Activated CD4-positive, CD25-positive, alpha-beta regulatory T cell treated with anti-CD3 and anti-CD28 coated beads, Interleukin-2, amount 50 U/mL, for 24 hours (primary cell): ENCODE measurements at regions not wholly inside any gene's neighbourhood (a gene's known extent, or its start where the extent isn't known, plus 50 kb on each side); places are given as distances from the start of the nearest gene placed in this dataset.
"Not testable (repeated sequence)": the region's sequence is repeated elsewhere in the genome, so short reads cannot be mapped to it uniquely, and the experiment has no call there.

Experiments
- ATAC-seq, 2 donors: fragments of 150-1000 bp; cut with Tn5 transposase; one replicate each; pipeline ENCODE4 v1.10.0; 2021; ENCODE audit warnings: mild to moderate bottlenecking in 1 of 2, moderate library complexity in 1 of 2

DNA sequence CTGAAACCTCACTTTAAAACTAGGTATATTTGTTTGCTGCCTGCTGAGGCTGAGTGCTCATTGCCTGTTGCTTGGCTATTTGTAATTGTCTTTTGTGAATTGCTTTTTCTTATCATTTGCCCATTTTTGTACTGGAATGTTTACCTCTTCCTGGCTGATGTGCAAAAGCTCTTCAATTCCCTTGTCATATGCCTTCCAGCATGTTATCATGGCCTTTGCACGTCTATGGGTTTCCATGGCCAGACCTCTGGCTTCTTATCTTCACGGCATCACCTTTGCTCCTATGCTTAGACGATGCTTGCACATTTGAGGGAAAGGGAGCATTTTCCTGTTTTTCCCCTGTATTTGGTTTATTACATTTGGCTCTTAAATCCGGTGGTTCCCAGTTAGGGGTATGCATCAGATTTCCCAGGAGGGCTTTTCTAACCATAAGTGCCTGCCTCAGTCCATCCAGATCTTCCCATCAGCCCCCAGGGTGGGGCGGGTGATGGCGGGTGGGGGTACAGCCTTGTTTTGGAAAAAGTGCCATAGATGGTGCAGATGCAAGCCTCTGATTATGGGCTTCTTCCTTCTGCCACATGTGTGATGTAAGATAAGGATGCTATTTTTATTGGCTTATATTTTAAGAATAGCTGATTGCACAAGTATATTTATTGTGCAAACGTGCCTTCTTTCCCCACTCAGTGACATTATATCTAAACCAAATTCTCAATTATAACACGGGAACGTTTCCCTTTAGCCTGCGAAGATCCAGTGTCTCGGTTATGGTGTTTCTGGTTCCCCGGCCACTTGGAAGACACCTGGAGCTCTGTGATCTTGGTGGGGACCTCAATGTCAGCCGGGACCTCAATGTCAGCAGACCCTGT lies 70.6 kb upstream of the SEPTIN5 start:
- no peak for ATAC-seq

DNA sequence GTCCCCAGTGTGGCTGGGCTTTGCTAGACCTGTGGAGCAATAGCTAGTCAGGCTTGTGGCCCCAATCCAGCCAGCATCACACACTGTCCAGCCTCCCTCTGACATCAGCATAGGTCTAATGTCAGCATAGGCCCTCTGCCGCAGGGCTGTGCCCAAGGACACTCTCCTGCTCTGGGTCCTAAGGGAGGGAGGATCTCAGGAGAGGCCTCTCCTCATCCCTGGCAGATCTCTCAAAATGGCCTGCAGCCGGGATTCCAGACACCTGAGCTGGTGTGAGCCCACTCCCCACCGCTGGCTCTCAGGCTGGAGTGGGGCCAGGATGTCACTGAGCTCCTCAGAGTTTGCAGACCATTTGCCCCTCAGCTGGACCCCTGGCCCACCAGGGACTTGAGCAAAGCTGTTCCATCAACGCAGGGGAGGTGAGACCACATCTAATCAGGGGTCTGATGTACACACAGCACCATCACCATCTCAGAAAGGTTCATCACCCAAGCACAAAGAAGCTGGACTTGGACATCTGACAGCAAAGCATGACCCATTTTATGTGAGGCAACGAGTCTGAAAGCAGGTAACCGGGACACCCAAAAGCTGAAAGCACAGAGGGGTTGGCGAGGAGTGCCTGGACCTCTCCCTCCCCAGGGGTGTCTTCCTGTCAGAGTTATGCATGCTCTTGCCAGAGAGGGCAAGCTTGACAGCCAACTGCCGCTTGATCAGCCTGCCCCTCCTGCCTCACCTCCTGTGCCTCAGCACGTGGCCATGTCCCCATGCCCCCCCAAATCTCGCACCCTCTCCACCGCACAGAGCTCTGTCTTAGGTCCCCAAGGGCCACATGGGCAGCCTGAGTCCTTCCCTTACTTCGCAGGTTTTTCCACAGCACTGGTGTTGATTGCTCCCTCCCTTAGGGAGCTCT lies 69.7 kb upstream of the SEPTIN5 start:
- no peak for ATAC-seq

DNA sequence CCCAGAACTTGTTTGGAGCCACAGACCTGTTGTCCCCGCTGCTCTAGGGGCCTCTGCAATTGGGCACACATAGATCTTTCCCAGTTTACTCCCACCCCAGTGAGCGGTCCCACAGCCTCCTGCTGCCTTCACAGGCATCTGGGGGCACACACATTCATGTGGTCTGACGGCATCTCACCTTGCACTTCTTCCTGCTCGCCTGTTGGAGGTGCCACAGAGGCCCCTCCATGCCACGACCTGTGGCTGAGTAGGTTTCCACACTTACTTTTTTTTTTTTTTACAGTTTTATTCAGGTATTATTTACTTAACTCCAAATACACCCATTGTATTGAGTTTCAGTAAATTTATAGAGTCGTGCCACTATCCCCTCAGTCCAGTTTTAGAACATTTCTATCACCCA lies 68.9 kb upstream of the SEPTIN5 start:
- no peak for ATAC-seq

DNA sequence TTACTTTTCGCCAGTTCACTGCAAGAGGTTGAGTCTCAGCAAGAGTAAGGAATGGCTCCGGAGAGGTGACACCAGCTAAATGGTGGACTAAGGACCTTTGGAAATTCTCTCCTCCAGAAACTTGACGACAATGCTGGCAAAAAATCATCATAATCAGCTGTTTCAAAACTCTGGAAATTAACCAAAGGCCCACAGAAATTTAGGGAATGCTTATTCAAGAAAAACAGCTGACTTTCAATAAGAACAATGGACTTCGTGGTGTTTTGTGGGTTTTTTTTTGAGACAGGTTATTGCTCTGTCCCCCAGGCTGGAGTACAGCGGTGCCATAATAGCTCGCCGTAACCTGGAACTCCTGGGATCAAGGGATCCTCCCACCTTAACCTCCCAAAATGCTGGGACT lies 68.4 kb upstream of the SEPTIN5 start:
- no peak for ATAC-seq

DNA sequence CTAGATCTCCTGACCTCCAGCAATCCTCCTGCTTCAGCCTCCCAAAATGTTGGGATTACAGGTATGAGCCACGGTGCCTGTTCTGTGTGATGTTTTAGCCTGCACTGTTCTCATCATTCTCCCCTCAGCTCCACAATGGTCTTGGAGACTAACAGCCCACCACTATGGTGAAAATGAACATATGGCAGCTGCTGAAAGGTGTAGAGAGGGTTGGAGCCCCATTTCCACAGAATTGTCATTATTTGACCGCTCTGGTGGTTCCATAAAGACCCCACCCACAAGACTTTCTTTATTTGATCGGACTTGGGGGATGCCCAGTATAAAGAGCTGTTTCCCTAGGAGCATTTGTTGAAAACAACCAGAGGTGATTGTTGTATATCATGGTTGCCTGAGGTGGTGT lies 67.9 kb upstream of the SEPTIN5 start:
- no peak for ATAC-seq

DNA sequence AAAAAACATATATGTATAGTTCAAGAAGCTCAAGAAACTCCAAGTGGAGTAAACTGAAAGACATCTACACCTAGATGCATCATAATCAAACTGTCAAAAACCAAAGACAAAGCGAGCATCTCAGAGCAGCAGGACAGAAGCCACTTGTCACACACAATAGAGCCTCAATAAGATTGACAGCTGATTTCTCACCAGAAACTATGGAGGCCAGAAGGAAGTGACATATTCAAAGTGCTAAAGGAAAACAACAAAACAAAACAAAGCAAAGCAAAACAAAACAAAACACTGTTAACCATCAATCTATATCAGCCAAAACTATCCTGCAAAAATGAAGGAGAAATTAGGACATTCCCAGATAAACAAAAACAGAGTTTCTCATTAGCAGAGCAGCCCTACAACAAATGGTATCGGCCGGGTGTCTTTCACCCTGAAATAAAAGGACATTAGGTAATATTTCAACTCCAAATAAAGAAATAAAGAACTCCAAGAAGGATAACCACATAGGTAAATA lies 65.8 kb upstream of the SEPTIN5 start:
- ATAC-seq = no peak

DNA sequence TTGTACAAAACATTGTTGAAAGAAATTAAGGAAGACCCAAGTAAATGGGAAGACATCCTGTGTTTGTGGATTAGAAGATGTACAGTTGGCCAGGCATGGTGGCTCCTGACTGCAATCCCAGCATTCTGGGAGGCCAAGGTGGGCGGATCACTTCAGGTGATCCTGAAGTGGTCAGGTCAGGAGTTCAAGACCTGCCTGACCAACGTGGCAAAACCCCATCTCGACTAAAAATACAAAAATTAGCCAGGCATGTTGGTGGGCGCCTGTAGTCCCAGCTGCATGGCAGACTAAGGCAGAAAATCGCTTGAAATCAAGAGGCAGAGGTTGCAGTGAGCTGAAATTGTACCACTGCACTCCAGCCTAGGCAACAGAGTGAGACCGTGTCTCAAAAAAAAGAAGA lies 62.0 kb upstream of the SEPTIN5 start:
- no peak for ATAC-seq

DNA sequence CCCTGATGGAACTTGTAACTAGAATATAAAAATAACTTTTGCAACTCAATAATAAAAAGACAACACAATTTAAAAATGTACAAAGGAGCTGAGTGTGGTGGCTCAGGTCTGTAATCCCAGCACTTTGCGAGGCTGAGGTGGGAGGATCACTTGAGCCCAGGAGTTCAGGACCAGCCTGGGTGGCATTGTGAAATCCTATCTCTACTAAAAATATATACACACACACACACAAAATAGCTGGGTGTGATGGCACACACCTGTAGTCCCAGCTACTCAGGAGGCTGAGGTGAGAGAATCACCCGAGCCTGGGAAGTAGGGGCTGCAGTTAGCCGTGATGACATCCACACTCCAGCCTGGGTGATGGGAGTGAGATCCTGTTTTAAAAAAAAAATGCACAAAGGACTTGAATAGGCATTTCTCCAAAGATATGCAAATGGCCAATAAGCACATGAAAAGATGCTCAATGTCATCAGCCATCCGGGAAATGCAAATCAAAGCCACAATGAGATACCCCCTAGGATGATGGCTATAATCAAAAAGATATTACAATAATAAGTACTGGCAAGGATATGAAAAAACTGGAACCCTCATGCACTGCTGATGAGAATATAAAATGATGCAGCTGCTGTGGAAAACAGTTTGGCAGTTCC lies 59.8 kb upstream of the SEPTIN5 start:
- no peak for ATAC-seq

DNA sequence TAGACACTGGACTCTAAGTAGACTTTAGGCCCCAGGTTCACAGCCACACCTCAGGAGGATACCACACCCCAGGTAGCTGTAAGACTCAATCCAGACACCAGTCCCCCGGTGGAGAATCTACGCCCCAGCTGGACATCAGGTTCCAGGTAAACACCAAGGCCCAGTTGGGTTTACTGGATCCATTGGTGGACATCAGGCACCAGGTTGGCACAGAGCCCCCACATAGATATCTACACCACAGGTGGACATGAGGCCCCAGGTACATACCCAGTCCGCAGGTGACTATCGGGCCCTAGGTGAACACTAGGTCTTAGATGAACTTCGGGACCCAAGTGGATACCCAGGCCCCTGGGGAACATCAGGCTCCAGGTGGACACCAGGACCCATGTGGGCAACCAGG lies 58.9 kb upstream of the SEPTIN5 start:
- no peak for ATAC-seq

DNA sequence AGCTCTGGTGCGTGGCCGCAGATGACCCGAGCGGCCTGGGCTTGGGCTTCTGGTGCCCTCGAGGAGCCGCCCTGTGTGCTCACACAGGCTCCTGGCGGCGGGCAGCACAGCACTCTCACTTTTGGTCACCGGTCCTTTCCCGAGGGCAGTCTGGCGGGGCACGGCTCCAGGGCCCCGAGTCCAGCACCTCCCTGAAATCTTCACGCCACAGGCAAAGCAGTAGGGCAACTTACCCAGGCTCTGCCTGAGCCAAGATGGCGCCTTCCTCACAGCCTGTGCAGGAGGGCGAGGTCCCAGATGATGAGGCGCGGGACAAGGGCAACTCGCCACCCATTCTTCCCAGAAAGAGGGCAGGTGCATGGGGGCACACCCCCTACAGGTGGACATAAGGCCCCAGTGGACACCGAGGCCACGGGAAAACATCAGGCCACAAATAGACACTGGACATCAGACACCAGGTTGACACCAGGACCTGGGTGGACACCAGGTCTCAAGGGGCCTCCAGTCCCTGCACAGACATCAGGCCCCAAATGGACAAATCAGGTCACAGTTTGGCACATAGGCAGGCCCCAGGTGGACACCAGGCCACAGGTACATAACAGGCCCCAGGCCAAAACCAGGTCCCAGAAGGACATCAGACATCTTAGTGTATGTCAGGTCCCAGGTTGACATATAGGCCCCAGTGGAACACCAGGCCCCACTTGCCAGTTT lies 57.6 kb upstream of the SEPTIN5 start:
- ATAC-seq = no peak

DNA sequence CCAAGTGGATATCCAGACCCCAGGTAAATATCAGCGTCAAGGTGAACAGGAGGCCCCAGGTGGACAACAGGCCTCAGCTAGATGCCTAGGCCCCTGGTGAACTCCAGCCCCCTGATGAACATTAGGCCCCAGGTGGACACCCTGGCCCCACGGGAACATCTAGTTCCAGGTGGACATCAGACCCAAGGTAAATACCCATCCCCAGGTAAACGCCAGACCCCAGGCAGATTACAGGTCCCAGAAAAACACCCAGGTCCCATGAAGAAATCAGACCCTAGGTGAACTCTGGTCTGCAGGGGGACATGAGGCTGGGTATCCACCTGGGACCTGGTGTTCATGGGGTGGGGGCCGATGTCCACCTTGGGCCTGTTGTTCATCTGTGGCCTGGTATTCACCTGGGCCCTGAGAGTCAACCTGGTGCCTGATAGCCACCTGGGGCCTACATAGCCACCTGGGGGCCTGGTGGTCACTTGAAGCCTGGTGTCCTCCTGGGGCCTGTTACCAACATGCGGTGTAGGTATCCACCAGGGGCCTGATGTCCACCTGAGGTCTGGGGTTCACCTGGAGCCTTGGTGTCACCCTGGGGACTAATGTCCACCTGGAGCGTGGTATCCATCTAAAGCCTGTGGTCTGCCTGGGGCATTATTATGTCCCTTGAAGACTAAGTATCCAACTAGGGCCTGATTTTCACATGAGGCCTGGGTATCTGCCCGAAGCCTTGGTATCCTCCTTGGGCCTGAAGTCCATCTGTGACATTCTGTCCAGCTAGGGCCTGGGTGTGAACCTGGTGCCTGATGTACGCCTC lies 56.8 kb upstream of the SEPTIN5 start:
- ATAC-seq = no peak

DNA sequence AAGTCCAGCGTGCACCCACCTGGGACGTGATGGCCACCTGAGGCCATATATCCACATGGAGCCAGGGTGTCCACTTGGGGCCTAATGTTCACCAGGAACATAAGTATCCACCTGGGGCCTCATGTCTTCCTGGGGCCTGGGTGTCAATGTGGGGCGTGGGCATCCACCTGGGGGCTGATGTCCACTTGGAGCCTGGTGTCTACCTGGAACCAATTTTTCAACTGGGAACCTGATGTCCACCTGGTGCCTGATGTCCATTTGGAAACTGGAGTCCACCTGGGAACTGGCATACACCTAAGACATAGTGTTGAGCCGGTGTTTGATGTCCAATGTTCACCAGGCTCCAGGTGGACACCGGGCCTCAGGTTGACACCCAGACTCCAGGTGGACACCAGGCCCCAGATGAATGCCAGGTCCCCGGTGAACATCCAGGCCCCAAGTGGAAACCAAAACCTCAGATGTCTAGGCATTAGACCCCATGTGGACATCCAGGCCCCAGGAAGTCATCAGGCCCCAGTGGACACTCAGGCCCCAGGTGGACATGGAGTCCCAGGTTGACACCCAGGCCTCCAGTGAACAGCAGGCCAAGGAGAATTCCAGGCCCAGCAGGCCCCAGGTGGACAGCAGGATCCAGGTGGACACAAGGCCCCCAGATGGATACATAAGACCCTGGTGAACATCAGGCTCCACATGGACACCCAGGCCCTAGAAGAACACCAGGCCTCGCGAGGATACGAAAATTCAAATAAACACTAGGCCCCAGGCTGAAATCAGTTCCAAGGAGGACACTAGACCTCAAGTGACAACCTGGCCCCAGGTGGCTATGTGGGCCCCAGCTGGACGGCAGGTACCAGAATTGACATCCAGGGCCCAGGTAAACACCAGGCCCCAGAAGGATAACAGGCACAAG lies 56.0 kb upstream of the SEPTIN5 start:
- ATAC-seq = no peak

DNA sequence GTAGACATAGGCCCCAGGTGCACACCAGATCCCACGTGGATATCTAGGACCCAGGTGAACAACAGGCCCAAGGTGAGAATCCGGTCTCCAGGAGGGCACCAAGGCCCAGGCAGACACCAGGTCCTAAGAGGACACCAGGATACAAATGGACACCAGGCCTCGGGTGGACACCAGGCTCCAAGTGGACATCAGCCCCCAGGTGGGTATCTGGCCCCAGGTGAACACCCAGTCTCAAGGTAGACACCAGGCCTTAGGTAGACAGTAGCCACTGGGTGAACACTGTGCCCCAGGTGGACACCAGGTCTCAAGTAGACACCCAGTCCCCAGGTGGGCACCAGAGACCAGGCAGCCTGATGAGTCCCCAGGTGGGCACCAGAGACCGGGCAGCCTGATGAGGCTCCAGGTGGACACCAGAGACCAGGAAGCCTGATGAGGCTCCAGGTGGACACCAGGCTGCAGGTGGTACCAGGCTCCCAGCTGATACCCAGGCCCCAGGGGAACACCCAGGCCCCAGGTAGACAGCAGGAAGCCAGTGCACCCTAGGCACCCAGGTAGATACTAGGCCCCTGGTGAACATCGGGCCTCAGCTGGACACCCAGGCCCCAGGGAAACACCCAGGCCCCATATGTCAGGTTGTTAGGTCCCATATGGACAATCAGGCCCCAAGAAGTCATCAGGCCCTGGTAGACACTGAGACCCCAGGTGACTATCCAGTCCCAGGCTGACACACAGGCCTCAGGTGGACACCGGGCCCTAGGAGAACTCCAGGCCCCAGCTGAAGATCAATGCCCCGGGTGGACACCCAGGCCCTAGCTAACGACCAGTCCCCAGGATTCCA lies 55.1 kb upstream of the SEPTIN5 start:
- no peak for ATAC-seq

DNA sequence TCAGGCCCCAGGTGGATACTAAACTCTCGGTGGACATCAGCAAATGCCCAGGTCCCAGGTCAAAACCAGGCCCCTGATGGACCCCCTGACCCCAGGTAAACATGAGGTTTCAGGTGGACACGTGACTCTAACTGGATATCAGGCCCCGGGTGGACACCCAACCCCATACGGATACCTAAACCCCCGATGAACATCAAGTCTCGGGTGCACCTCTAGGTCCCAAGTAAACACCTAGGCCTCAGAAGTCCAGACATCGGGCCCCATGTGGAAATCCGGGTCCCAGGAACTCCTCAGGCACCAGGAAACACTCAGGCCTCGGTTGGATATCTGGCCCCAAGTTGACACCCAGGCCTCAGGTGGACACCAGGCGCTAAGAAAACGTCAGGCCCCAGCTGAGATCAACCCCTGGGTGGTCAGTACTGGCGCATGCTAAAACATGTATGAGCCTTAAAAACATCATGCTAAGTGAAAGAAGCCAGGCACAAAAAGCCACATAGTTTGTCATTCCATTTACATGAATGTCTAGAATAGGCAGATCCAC lies 54.4 kb upstream of the SEPTIN5 start:
- no peak for ATAC-seq

DNA sequence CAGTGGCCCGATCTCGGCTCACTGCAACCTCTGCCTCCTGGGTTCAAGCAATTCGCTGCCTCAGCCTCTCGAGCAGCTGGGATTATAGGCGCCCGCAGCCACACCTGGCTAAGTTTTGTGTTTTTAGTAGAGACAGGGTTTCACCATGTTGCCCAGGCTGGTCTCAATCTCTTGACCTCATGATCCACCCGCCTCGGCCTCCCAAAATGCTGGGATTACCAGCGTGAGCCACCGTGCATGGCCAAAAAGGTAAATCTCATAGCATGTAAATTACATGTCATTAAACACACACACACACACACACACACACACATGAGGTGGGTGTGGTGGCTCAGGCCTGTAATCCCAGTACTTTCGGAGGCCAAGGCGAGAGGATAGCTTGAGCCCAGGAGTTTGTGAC lies 53.7 kb upstream of the SEPTIN5 start:
- not testable (repeated sequence) for ATAC-seq

DNA sequence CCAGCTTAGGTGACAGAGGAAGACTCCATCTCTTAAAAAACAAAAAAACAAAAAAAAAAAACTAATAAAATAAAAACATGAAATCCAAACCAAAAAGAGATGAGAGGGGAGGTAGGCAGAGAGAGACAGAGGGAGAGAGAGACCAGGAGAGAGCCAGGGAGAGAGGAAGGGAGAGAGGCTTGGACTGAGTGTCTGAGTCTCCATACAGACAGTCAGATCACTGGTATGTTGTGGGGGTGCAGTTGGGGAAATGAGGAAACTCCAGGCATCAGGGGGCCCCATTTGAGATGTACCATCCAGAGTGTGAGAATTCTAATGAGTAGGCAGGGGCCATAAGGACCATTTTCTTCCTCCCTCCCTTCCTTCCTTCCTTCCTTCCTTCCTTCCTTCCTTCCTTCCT lies 53.1 kb upstream of the SEPTIN5 start:
- ATAC-seq = no peak

DNA sequence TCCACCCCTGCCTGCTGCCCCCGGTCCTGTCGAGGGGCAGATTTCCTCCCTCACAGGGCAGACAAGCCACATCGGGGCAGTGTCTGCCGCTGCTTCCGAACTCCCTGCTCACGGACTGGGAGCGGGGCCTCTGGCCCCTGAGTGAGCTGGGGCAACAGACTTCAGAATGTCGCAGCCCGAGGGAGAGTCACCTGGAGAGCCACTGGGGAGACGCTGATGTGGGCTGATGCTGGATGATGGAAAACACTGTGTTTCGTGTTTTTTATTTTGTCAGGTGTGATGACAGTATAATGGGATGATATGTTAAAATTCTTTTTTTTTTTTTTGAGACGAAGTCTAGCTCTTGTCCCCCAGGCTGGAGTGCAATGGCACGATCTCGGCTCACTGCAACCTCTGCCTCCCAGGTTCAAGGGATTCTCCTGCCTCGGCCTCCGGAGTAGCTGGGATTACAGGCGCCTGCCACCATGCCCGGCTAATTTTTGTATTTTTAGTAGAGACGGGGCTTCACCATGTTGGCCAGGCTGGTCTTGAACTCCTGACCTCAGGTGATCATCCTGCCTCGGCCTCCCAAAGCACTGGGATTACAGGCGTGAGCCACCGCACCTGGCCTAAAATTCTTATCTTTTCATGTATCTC lies 52.1 kb upstream of the SEPTIN5 start:
- ATAC-seq = not testable (repeated sequence)

DNA sequence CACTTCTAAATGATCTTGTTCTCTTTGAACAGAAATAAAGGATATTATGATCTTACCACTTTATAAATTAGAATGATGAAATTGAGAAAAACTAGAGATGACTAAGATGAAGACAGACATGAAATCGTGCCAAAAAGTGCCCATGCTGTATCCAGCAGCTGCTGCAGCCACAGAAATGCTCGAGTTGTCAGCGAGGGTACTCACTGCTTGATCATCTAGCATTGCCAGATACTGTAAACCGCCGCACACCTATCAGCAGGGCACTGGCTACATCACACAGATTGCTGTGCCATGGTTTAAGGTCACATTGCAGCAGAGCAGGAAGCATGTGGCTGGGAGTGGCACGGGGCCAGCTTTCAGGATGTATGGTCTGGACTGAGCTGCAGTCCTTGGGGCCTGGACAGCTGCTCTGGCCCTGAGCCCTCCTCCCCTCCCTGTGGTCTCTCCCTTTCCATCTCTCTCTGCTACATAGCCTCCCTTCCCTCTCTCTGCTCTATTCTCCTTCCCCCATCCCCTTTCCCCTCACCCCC lies 51.0 kb upstream of the SEPTIN5 start:
- no peak for ATAC-seq
